PC-9 (cell line): ENCODE measurements at regions not wholly inside any gene's neighbourhood (a gene's known extent, or its start where the extent isn't known, plus 50 kb on each side); places are given as distances from the start of the nearest gene placed in this dataset.

Experiments
- BruUV-seq: library from RNA; stranded (reverse); fragments of 400-500 nt; replicated peaks from 2 replicates; lab custom pipeline; 2021; lab: Mats Ljungman, UMichigan
- CTCF ChIA-PET: fragments of 300-600 bp; sonication (Branson Sonifier 250); formaldehyde crosslinking; loops from one replicate; lab custom pipeline; 2022; ENCODE audit warnings: antibody characterized with exemption; lab: Charles Lee
- POLR2A ChIA-PET: fragments of 300-600 bp; sonication (Branson Sonifier 250); formaldehyde crosslinking; loops from one replicate; lab custom pipeline; 2022; ENCODE audit warnings: antibody characterized with exemption; ENCODE audit not compliant: unreplicated experiment; lab: Charles Lee
- DNase-seq, 2 experiments: peaks; one replicate each; pipeline versions ENCODE4 v3.0.0 to v3.0.0-alpha.2; 2015 to 2022; ENCODE audit warnings: mixed read lengths in 1 of 2
- H2AFZ ChIP-seq: fragments of 200-600 bp; sonication (generic); 2 replicates; pipeline ENCODE4 v1.8.1; 2017; ENCODE audit warnings: antibody characterized with exemption
- H3F3A ChIP-seq: fragments of 200-600 bp; sonication (generic); 2 replicates; pipeline ENCODE4 v1.8.1; 2017; ENCODE audit warnings: antibody characterized with exemption, mild to moderate bottlenecking, low read depth; ENCODE audit not compliant: insufficient read depth
- H3K27ac ChIP-seq: fragments of 200-600 bp; sonication (generic); 2 replicates; pipeline ENCODE4 v1.6.1; 2016; ENCODE audit warnings: mixed run types
- H3K27me3 ChIP-seq: fragments of 200-600 bp; sonication (generic); 2 replicates; pipeline ENCODE4 v1.6.1; 2016; ENCODE audit warnings: low read depth, mixed run types; ENCODE audit not compliant: insufficient read depth
- H3K36me3 ChIP-seq: fragments of 200-600 bp; sonication (generic); 2 replicates; pipeline ENCODE4 v1.6.1; 2016; ENCODE audit warnings: low read depth, mixed run types
- H3K4me1 ChIP-seq: fragments of 200-600 bp; sonication (generic); replicated peaks from 2 replicates; pipeline ENCODE4 v1.6.1; 2016; ENCODE audit warnings: mixed run types; ENCODE audit not compliant: insufficient read depth
- H3K4me2 ChIP-seq: fragments of 200-600 bp; sonication (generic); 2 replicates; pipeline ENCODE4 v1.6.1; 2017; ENCODE audit warnings: mixed run types
- H3K4me3 ChIP-seq: fragments of 200-600 bp; sonication (generic); 2 replicates; pipeline ENCODE4 v1.6.1; 2016; ENCODE audit warnings: mixed run types
- H3K79me2 ChIP-seq: fragments of 200-600 bp; sonication (generic); 2 replicates; pipeline ENCODE4 v1.6.1; 2017; ENCODE audit warnings: low read depth, mixed run types
- H3K9me2 ChIP-seq: fragments of 200-600 bp; sonication (generic); 2 replicates; pipeline ENCODE4 v1.8.1; 2017; ENCODE audit warnings: mild to moderate bottlenecking; ENCODE audit not compliant: insufficient read depth
- H3K9me3 ChIP-seq: fragments of 200-600 bp; sonication (generic); 2 replicates; pipeline ENCODE4 v1.8.1; 2016; ENCODE audit warnings: low read depth; ENCODE audit not compliant: insufficient read depth
- H4K20me1 ChIP-seq: fragments of 200-600 bp; sonication (generic); 2 replicates; pipeline ENCODE4 v1.8.1; 2017; ENCODE audit not compliant: insufficient read depth
- EZH2 ChIP-seq: fragments of 200-600 bp; sonication (generic); IDR thresholded peaks from 2 replicates; pipeline ENCODE4 v1.8.0; 2017; ENCODE audit warnings: antibody characterized with exemption, low read depth
- intact Hi-C: fragments of 100-400 bp; cut with micrococcal nuclease; formaldehyde crosslinking; loops from one replicate; pipeline ENCODE4 v1.10.0; 2022; ENCODE audit not compliant: unreplicated experiment
- TF ChIP-seq, protein P1 (sequence below): fragments of 200-600 bp; sonication (generic); conservative IDR thresholded peaks from 2 replicates; pipeline ENCODE4 v1.6.1; 2017; ENCODE audit warnings: mixed run types, antibody characterized with exemption, mild to moderate bottlenecking, moderate library complexity

DNA sequence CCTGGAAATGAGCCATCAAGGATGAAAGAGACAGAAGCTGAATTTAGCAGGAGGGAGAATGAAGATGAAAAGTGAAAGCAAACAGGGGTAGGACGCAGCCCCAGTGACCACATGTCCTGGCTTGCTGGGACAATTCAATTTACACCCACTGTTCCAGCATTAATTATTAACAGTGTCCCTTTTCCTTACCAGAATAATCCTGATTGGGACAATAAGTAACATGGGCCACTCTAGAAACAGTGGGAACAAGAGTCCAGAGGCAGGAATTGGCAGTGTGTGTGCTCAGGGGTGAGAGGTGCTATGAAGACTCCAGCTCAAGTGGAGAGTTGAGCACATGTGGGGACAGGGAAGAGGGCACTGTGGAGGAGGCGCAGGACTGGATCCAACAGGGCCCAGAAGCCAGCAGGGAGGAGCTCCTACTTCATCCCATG, 147.1 kb downstream of the C5orf15 start:
- Histone ChIP-seq H4K20me1 (no peaks in the 10 kb centered on the region), H2AFZ (no peak overlapping the region), H3F3A (peaks cover 13% of the 10 kb centered on the region; the same call in 1 of the 2 replicates), H3K79me2 (no peaks in the 10 kb centered on the region), H3K9me2 (no peaks in the 10 kb centered on the region), H3K27me3 (no peaks in the 10 kb centered on the region), H3K4me2 (0 out of 2 replicates have a peak overlapping the region, but pooled peaks have one; percentile 55), H3K4me1 (peaks cover 29% of the 10 kb centered on the region), H3K9me3 (no peaks in the 10 kb centered on the region), H3K27ac (no peak overlapping the region), H3K36me3 (no peaks in the 10 kb centered on the region), H3K4me3 (no peak overlapping the region)
- no peak for DNase-seq
- no peak for TF ChIP-seq EZH2
- TF ChIP-seq, protein P1, sequence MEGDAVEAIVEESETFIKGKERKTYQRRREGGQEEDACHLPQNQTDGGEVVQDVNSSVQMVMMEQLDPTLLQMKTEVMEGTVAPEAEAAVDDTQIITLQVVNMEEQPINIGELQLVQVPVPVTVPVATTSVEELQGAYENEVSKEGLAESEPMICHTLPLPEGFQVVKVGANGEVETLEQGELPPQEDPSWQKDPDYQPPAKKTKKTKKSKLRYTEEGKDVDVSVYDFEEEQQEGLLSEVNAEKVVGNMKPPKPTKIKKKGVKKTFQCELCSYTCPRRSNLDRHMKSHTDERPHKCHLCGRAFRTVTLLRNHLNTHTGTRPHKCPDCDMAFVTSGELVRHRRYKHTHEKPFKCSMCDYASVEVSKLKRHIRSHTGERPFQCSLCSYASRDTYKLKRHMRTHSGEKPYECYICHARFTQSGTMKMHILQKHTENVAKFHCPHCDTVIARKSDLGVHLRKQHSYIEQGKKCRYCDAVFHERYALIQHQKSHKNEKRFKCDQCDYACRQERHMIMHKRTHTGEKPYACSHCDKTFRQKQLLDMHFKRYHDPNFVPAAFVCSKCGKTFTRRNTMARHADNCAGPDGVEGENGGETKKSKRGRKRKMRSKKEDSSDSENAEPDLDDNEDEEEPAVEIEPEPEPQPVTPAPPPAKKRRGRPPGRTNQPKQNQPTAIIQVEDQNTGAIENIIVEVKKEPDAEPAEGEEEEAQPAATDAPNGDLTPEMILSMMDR, result no peak
- BruUV-seq, result no TSS peak
- POLR2A ChIA-PET, result no interaction called here
- CTCF ChIA-PET, result no interaction called here
- intact Hi-C loops, result no loop called here

DNA sequence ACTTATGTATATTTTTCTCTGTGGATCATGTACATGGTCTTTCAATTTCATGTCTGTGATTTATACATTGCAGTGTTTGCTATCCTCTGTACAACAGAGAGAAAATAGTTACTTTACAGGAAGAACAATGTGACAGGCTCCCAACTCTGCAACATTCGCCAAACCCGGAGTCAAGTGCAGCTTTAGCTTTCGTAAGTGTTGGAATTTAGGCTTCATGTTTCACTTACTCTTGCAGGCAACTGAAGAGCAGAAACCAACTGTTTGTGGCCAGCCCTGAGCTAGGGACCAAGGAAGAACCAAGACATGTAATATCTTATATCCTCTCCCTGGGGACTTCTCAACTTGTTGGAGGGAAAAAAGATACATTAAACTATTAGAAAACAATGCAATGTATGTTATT, 147.9 kb downstream of the C5orf15 start:
- ChIA-PET CTCF (no interaction called here), POLR2A (no interaction called here)
- no TSS peak for BruUV-seq
- no peak for TF ChIP-seq EZH2
- TF ChIP-seq, protein P1, result no peak
- Histone ChIP-seq H3K4me3 (no peak overlapping the region), H3K36me3 (no peaks in the 10 kb centered on the region), H3K79me2 (no peaks in the 10 kb centered on the region), H3F3A (peaks cover 13% of the 10 kb centered on the region; the same call in 1 of the 2 replicates), H3K9me3 (no peaks in the 10 kb centered on the region), H3K9me2 (no peaks in the 10 kb centered on the region), H2AFZ (no peak overlapping the region), H4K20me1 (no peaks in the 10 kb centered on the region), H3K27ac (peak overlapping the region; percentile 9; the same call in 1 of the 2 replicates), H3K4me1 (peaks cover 29% of the 10 kb centered on the region), H3K27me3 (no peaks in the 10 kb centered on the region), H3K4me2 (peak overlapping the region; percentile 55)
- peak in 1 of 2 experiments; percentile 50 for DNase-seq
- intact Hi-C loops, result no loop called here

DNA sequence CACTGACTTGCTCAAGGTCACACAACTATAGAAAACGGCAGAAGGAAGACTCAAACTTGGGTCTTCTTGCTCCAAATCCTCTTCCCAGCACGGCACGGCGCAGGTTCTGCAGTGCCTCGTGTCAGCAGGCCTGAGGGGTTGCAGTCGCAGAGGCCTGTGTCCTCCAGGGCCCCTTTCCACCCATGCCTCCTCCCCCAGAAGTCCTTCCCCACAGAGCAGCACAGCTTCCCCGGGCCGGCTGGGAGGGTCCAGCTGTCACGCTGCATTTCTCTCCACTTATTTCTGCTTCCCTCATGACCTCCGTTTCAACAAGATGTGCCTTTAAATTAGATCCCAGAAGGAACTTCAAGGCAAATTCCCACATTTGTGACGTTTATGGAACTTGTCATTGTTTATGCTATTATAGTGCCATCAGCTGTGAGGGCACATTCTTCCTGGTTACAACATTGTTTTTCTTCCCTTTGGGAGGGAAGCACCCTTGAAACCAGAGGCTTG, 148.4 kb downstream of the C5orf15 start:
- Histone ChIP-seq H4K20me1 (no peaks in the 10 kb centered on the region), H3K9me2 (no peaks in the 10 kb centered on the region), H3K79me2 (no peaks in the 10 kb centered on the region), H3F3A (peaks cover 13% of the 10 kb centered on the region; the same call in 1 of the 2 replicates), H3K36me3 (no peaks in the 10 kb centered on the region), H3K4me2 (peak overlapping the region; percentile 55), H3K9me3 (no peaks in the 10 kb centered on the region), H2AFZ (no peak overlapping the region), H3K27ac (peak overlapping the region; percentile 9; the same call in 1 of the 2 replicates), H3K4me1 (peaks cover 29% of the 10 kb centered on the region), H3K27me3 (no peaks in the 10 kb centered on the region), H3K4me3 (no peak overlapping the region)
- CTCF ChIA-PET, result no interaction called here
- no peak for TF ChIP-seq EZH2
- TF ChIP-seq, protein P1, result no peak
- POLR2A ChIA-PET, result no interaction called here
- intact Hi-C loops, result no loop called here
- BruUV-seq, result no TSS peak
- peak in 1 of 2 experiments; percentile 61 for DNase-seq
